SK-N-SH treated with all-trans-retinoic acid at 6 μM for 48 hours (cell line): ENCODE measurements at regions not wholly inside any gene's neighbourhood (a gene's known extent, or its start where the extent isn't known, plus 50 kb on each side); places are given as distances from the start of the nearest gene placed in this dataset.

Source experiments
- ARNTL ChIP-seq: fragments of 450-650 bp; formaldehyde crosslinking; IDR thresholded peaks from 2 replicates; pipeline ENCODE4 v1.5.0; 2020; ENCODE audit warnings: low read depth, mild to moderate bottlenecking, moderate library complexity, borderline replicate concordance
- BACH2 ChIP-seq: fragments of 250-450 bp; sonication (Bioruptor Pico); IDR thresholded peaks from 2 replicates; pipeline ENCODE4 v1.9.0; 2021; ENCODE audit warnings: mild to moderate bottlenecking, borderline replicate concordance
- CSDC2 ChIP-seq: fragments of 250-450 bp; sonication (Bioruptor Pico); IDR thresholded peaks from 2 replicates; pipeline ENCODE4 v1.5.0; 2020; ENCODE audit warnings: mild to moderate bottlenecking, moderate library complexity
- ESRRG ChIP-seq: fragments of 250-450 bp; sonication (Bioruptor Pico); IDR thresholded peaks from 2 replicates; pipeline ENCODE4 v1.6.1; 2021; ENCODE audit warnings: mild to moderate bottlenecking
- ISL1 ChIP-seq: fragments of 250-450 bp; sonication (Bioruptor Pico); IDR thresholded peaks from 2 replicates; pipeline ENCODE4 v2.1.2; 2022; ENCODE audit warnings: mild to moderate bottlenecking, moderate library complexity
- RARB ChIP-seq: fragments of 250-450 bp; sonication (Bioruptor Pico); IDR thresholded peaks from 2 replicates; pipeline ENCODE4 v1.8.0; 2021; ENCODE audit warnings: mild to moderate bottlenecking, moderate library complexity
- SNAI2 ChIP-seq: fragments of 250-450 bp; sonication (Bioruptor Pico); IDR thresholded peaks from 2 replicates; pipeline ENCODE4 v1.5.0; 2020; ENCODE audit warnings: mild to moderate bottlenecking, moderate library complexity
- ZFP3 ChIP-seq: fragments of 250-450 bp; sonication (Bioruptor Pico); IDR thresholded peaks from 2 replicates; pipeline ENCODE4 v1.5.0; 2020; ENCODE audit warnings: mild to moderate bottlenecking, moderate library complexity
- ZFP30 ChIP-seq: fragments of 450-650 bp; formaldehyde crosslinking; IDR thresholded peaks from 2 replicates; pipeline ENCODE4 v1.5.0; 2022; ENCODE audit warnings: mild to moderate bottlenecking, moderate library complexity
- ZNF70 ChIP-seq: fragments of 450-650 bp; formaldehyde crosslinking; IDR thresholded peaks from 2 replicates; pipeline ENCODE4 v1.5.0; 2020; ENCODE audit warnings: mild to moderate bottlenecking, moderate library complexity
- TF ChIP-seq, protein P1 (sequence below): fragments of 250-450 bp; sonication (Bioruptor Pico); IDR thresholded peaks from 2 replicates; pipeline ENCODE4 v1.5.0; 2020; ENCODE audit warnings: mild to moderate bottlenecking, moderate library complexity
- TF ChIP-seq, protein P2 (sequence below): fragments of 250-450 bp; sonication (Bioruptor Pico); IDR thresholded peaks from 2 replicates; pipeline ENCODE4 v1.8.0; 2020; ENCODE audit warnings: mild to moderate bottlenecking, moderate library complexity, borderline replicate concordance
- TF ChIP-seq, protein P3 (sequence below): fragments of 250-450 bp; sonication (Bioruptor Pico); IDR thresholded peaks from 2 replicates; pipeline ENCODE4 v1.5.1; 2021; ENCODE audit warnings: mild to moderate bottlenecking, moderate library complexity
- TF ChIP-seq, protein P4 (sequence below): fragments of 250-450 bp; sonication (Bioruptor Pico); IDR thresholded peaks from 2 replicates; pipeline ENCODE4 v1.5.1; 2020; ENCODE audit warnings: low read depth, mild to moderate bottlenecking, moderate library complexity

DNA sequence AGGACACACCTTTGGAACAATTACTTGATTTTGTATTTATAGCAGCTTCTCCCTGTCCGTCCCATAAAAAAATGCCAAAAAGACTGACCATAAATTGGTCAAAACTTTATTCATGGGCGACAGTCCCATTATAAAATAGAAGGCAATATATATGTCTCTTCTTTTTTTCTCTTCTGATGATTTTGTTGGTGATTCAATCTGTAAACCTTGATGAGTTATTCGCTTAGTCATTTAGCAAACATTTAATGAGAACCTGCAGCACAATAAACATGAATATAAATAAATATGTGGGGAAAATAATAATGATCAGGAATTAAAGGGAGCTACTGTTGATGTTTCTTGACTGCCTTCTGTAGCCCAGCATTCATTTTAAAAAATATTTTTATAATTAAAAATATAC lies 356.4 kb upstream of the ACTBL2 start:
- TF ChIP-seq SNAI2 (CRISPR knock-in tag) = no peak
- no peak for TF ChIP-seq ARNTL (CRISPR knock-in tag)
- TF ChIP-seq, protein P1, sequence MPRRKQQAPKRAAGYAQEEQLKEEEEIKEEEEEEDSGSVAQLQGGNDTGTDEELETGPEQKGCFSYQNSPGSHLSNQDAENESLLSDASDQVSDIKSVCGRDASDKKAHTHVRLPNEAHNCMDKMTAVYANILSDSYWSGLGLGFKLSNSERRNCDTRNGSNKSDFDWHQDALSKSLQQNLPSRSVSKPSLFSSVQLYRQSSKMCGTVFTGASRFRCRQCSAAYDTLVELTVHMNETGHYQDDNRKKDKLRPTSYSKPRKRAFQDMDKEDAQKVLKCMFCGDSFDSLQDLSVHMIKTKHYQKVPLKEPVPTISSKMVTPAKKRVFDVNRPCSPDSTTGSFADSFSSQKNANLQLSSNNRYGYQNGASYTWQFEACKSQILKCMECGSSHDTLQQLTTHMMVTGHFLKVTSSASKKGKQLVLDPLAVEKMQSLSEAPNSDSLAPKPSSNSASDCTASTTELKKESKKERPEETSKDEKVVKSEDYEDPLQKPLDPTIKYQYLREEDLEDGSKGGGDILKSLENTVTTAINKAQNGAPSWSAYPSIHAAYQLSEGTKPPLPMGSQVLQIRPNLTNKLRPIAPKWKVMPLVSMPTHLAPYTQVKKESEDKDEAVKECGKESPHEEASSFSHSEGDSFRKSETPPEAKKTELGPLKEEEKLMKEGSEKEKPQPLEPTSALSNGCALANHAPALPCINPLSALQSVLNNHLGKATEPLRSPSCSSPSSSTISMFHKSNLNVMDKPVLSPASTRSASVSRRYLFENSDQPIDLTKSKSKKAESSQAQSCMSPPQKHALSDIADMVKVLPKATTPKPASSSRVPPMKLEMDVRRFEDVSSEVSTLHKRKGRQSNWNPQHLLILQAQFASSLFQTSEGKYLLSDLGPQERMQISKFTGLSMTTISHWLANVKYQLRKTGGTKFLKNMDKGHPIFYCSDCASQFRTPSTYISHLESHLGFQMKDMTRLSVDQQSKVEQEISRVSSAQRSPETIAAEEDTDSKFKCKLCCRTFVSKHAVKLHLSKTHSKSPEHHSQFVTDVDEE (CRISPR knock-in tag) = no peak
- no peak for TF ChIP-seq ZFP30
- TF ChIP-seq BACH2 = no peak
- TF ChIP-seq, protein P2, sequence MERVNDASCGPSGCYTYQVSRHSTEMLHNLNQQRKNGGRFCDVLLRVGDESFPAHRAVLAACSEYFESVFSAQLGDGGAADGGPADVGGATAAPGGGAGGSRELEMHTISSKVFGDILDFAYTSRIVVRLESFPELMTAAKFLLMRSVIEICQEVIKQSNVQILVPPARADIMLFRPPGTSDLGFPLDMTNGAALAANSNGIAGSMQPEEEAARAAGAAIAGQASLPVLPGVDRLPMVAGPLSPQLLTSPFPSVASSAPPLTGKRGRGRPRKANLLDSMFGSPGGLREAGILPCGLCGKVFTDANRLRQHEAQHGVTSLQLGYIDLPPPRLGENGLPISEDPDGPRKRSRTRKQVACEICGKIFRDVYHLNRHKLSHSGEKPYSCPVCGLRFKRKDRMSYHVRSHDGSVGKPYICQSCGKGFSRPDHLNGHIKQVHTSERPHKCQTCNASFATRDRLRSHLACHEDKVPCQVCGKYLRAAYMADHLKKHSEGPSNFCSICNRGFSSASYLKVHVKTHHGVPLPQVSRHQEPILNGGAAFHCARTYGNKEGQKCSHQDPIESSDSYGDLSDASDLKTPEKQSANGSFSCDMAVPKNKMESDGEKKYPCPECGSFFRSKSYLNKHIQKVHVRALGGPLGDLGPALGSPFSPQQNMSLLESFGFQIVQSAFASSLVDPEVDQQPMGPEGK (CRISPR knock-in tag) = no peak
- TF ChIP-seq RARB (CRISPR knock-in tag) = no peak
- TF ChIP-seq CSDC2 = no peak
- TF ChIP-seq, protein P3, sequence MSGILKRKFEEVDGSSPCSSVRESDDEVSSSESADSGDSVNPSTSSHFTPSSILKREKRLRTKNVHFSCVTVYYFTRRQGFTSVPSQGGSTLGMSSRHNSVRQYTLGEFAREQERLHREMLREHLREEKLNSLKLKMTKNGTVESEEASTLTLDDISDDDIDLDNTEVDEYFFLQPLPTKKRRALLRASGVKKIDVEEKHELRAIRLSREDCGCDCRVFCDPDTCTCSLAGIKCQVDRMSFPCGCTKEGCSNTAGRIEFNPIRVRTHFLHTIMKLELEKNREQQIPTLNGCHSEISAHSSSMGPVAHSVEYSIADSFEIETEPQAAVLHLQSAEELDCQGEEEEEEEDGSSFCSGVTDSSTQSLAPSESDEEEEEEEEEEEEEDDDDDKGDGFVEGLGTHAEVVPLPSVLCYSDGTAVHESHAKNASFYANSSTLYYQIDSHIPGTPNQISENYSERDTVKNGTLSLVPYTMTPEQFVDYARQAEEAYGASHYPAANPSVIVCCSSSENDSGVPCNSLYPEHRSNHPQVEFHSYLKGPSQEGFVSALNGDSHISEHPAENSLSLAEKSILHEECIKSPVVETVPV (CRISPR knock-in tag) = no peak
- no peak for TF ChIP-seq ESRRG
- TF ChIP-seq, protein P4, sequence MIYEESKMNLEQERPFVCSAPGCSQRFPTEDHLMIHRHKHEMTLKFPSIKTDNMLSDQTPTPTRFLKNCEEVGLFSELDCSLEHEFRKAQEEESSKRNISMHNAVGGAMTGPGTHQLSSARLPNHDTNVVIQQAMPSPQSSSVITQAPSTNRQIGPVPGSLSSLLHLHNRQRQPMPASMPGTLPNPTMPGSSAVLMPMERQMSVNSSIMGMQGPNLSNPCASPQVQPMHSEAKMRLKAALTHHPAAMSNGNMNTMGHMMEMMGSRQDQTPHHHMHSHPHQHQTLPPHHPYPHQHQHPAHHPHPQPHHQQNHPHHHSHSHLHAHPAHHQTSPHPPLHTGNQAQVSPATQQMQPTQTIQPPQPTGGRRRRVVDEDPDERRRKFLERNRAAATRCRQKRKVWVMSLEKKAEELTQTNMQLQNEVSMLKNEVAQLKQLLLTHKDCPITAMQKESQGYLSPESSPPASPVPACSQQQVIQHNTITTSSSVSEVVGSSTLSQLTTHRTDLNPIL (CRISPR knock-in tag) = no peak
- TF ChIP-seq ZFP3 (CRISPR knock-in tag) = no peak
- no peak for TF ChIP-seq ZNF70 (CRISPR knock-in tag)
- no peak for TF ChIP-seq ISL1 (CRISPR knock-in tag)
